ENCODE measurements at regions not wholly inside any gene's neighbourhood (a gene's known extent, or its start where the extent isn't known, plus 50 kb on each side); places are given as distances from the start of the nearest gene placed in this dataset.

DNA sequence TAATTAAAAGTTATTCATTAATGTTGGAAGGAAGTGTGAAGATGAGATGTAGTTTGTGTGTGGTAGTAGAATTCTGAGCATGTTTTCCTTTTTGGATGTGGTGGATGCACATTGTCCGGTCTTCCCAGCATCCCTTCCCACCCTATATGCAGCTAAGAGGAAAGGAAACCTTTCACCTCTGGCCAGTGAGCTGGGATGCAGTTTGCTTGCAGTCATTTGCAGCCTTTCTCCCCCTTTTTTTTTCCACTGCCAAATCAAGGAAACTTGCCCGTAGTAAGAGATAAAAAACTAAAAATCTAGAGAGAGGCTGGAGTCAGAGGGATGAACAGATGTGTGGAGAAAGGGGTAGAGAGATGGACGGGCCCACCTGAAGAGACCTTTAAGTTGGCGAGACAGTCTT, 72.5 kb upstream of the SLC38A2 start:
- no peak for DNase-seq

- no peak for DNase-seq
Observed at GRCh38 chr12:46443594-46444263, 71.2 kb upstream of the SLC38A2 start.

DNA sequence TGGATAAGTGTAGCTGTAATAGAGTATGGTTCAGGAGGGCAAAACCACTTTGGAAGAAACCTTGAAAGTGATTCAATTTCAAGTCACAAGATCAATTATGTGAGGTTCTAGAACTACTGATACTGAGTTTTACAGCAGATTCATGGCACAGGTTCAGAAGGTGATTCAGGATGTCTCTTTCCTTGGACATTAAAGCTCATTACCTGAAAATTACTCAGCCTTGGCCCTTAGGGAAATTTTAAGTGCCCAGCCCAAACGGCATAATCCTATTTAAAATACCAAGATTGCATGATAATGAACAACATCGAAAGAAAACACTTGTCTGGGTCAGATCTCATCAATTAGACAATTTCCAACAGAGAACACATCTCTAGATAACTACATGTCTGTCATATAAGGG, 70.2 kb upstream of the SLC38A2 start:
- DNase-seq, result no peak

GRCh38 chr12:46442239-46442638, 69.7 kb upstream of the SLC38A2 start:
- no peak for DNase-seq

DNA sequence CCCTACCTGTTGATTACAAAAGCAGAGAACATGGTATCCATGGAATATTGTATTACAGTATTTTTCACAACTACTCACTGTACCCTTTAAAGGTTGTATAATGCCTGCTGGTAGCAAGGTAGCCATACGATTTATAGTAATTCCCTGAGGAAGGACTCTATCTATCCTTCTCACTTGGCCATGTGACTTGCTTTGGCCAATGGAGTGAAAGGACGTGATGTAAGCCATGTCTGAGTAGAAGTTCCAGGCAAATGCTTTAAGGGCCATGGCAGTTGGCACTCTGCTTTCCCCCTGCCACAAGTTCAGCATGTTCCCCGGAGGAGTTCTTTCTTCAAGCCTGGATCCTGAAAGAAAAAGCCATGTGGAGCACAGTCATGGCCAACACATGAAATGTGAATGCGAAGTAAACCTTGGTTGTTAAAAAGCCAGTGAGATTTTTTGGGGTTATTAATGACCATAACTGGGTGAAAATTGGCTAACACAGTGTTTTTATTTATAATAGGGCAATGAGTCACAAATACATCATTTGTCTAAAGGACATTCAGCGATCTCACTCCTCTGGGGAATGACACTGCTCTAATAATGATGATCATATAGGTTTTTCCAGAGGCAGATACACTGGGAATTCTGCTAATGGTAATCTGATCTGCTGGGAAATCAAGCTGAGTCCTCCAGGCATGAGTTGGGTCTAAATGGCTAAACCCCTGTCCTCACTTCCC, 67.4 kb upstream of the SLC38A2 start:
- DNase-seq, result no peak

DNA sequence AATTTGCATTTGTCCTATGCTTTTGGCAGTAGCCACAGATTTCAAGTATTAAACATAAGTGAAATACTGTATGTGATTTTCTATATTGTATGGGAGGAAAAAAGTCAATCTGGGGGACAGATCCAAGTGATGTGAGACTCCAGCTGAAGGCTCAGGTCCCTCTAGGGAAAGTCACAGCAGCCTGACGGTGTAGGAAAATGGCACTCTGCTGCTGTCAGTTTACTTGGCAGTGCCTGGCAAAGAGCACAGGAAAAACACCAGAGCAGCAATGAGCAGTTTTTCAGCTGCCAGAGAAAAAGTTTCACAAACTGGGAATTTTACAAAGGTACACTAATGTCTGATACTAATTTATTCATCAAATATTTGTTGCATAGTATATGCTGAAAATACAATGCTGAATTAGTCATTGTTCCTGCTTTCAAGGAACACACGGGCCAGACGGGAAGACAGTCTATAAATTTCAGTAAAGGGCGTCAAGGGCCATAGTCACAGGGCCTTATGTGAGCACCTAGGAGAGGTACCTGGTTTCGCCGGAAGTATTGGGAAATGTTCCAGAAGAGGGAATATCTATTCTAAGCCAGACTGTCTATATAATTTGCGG, 66.2 kb upstream of the SLC38A2 start:
- no peak for DNase-seq

DNA sequence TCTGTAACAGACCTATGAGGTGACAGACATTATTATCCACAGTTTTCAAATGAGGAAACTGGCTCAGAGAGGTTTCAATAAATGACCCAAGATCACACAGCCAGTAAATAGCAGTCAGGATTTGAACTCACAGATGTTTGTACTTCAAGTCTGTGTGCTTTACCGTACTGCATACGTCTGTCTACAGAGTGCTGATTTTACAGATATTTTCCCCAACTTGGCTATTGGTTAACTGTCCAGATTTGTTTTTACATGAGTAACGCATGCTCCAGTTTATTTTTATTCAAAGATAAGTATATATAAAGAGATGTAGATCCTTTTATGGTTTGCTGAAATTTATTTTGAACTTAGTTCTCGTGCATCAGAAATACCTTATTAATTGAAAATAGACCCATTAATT, 65.7 kb upstream of the SLC38A2 start:
- no peak for DNase-seq

DNA sequence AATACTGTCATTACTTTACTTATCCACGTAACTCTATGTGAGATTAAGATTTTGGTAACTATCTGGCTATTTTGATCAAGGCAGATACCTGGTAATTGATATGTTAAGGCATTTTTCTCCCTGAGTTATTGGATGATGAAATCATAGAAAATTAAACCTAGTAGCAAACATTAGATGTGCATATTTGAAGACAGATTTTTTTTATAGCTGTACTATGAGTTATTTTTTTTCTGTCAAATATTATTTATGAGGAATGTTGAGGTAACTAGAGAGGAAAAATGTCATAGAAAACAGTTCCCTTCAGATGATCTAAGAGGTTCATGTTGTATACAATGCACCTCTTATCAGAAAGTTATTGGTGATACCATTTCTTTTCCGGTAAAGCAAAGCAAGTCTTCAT, 64.9 kb upstream of the SLC38A2 start:
- DNase-seq, result no peak

GRCh38 chr12:46436747-46437146, 64.2 kb upstream of the SLC38A2 start:
- no peak for DNase-seq

- DNase-seq, result no peak
Observed at GRCh38 chr12:46435625-46436024, 63.1 kb upstream of the SLC38A2 start.

DNA sequence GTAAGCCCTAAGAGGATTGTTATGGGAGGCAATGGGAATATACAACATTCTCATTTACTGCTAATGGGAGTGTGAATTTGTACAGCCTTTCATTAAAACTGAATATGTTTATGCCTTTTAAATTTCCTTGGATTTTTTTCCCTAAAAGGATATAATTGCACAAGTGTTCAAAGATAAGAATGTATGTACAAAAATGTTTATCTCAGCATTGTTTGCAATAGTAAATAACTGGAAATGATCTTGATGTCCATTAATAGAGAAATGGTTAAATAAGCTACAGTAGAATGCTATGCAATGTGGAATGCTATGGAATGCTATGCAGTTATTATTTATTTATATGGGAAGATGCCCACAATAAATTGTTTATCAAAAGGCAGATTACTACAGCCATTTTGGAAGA, 62.5 kb upstream of the SLC38A2 start:
- no peak for DNase-seq

DNA sequence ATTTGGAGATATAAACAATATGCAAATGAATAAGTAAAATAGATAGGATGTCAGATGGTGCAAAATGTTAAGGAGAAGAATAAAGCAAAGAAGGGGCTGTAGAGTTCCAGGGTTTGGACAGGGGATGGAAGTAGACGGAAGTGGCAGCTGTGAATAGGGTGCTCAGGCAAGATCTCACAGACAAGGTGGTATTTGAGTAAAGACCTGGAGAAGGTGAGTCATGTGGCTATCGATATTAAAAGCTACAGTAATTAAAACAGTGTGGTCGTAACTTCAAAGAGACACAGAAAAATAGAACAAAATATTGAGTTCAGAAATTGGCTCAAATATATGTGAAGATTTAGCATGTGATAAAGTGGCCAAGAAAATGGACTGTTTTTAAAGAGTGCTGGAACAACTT, 61.3 kb upstream of the SLC38A2 start:
- DNase-seq, result no peak

DNA sequence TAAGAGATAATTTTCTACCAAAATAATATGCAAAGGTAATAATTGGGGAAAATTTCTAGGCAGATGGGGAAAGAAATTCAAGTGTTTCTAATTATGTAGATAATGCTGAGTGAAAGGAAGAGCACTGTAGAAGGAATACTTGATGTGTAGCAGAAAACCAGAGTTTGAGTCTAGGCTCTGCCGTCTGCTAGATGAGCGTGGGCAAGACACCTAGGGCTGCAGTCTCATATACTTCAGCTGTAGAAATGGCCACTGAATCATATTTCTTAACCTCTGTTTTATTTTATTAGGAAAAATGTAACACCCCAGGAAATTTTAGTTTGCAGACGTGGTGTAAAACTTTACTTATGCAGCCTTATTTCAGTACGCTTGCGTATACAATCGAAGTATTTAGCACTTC, 59.8 kb upstream of the SLC38A2 start:
- DNase-seq, result no peak

GRCh38 chr12:46430340-46430948, 57.9 kb upstream of the SLC38A2 start:
- DNase-seq, result no peak
